ENCODE measurements at regions not wholly inside any gene's neighbourhood (a gene's known extent, or its start where the extent isn't known, plus 50 kb on each side); places are given as distances from the start of the nearest gene placed in this dataset.

DNA sequence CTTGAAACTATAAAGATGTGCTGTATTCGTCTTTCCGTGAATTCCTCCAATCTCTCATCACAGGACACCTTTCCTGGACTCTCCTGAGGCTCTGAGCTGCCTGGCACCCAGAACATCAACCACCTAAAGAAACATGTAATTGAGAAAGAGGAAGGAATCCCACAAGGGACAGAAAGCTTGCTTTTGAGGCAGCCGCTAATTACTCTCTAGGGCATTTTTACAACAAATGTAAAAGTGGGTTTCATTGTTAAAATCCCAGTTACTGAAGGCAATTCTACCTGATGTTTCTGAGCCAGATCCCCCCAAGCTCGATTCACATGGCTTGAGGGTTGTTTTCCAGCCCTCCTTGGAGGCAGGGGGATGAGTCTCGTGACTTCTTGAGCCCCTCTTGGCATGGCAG is 238.5 kb upstream of the LHX5 start:
- Histone ChIP-seq H3K4me2 (ENCODE audit: low read depth, low read length, poor library complexity, severe bottlenecking) (no peak overlapping the region), H3K9ac (ENCODE audit: low read length) (no peak overlapping the region), H3K36me3 (ENCODE audit: low read length) (no peaks in the 10 kb centered on the region), H3F3A (ENCODE audit: insufficient read depth) (no peaks in the 10 kb centered on the region), H3K9me3 (ENCODE audit: insufficient read depth, low read length) (no peaks in the 10 kb centered on the region), H3K27ac (ENCODE audit: low read depth, low read length) (no peak overlapping the region), H3K4me3 (ENCODE audit: insufficient read depth, low read length, poor library complexity, severe bottlenecking) (no peak overlapping the region), H3K79me2 (ENCODE audit: insufficient read depth, low read length) (no peaks in the 10 kb centered on the region), H4K20me1 (ENCODE audit: low read depth, low read length) (no peaks in the 10 kb centered on the region), H3K27me3 (ENCODE audit: low read length) (no peaks in the 10 kb centered on the region), H3K9me2 (replicated peaks; ENCODE audit: insufficient read depth, low read length) (no peaks in the 10 kb centered on the region), H2AFZ (ENCODE audit: low read depth, low read length, severe bottlenecking) (no peak overlapping the region)
- TF ChIP-seq CTCF (IDR thresholded peaks at IDR 0.05; ENCODE audit: insufficient read depth, low read length, poor library complexity, severe bottlenecking) = no peak
- no peak for TF ChIP-seq EZH2phosphoT487 (conservative IDR thresholded peaks at IDR 0.05; ENCODE audit: low read length)

- H3K36me3 ChIP-seq (ENCODE audit: low read length) = no peaks in the 10 kb centered on the region
- H3K27me3 ChIP-seq (ENCODE audit: low read length) = no peaks in the 10 kb centered on the region
Measured at GRCh38 chr12:113709456-113709855, 237.8 kb upstream of the LHX5 start.

DNA sequence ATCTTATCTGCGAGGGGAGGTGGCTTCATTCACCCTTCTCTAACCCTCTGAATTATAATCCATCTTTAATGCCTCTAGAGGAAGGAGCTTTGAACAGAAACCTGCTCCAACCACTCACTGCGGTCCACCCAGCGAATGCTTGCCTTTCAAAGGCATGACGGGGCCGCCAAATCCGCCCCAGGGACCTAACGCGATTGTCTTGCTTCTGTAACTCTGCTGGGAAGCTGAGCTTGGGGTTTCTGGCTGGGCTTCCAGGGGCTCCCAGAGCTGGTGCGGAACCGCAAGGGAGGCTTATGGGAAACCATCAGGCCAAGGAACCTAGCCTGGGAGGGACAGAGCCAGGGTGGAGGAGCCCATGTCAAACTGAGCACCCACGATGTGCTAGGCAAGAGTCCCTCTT is 231.2 kb upstream of the LHX5 start:
- Histone ChIP-seq H3K36me3 (ENCODE audit: low read length) (no peaks in the 10 kb centered on the region), H3F3A (ENCODE audit: insufficient read depth) (no peaks in the 10 kb centered on the region), H3K4me2 (ENCODE audit: low read depth, low read length, poor library complexity, severe bottlenecking) (no peak overlapping the region), H3K9ac (ENCODE audit: low read length) (no peak overlapping the region), H3K4me3 (ENCODE audit: insufficient read depth, low read length, poor library complexity, severe bottlenecking) (no peak overlapping the region), H4K20me1 (ENCODE audit: low read depth, low read length) (no peaks in the 10 kb centered on the region), H3K27me3 (ENCODE audit: low read length) (0 out of 2 replicates have a peak, but pooled peaks cover 3% of the 10 kb centered on the region), H3K27ac (ENCODE audit: low read depth, low read length) (no peak overlapping the region), H3K9me3 (ENCODE audit: insufficient read depth, low read length) (no peaks in the 10 kb centered on the region), H3K79me2 (ENCODE audit: insufficient read depth, low read length) (no peaks in the 10 kb centered on the region), H3K9me2 (replicated peaks; ENCODE audit: insufficient read depth, low read length) (no peaks in the 10 kb centered on the region), H2AFZ (ENCODE audit: low read depth, low read length, severe bottlenecking) (no peak overlapping the region)
- TF ChIP-seq EZH2phosphoT487 (conservative IDR thresholded peaks at IDR 0.05; ENCODE audit: low read length) = no peak
- no peak for TF ChIP-seq CTCF (IDR thresholded peaks at IDR 0.05; ENCODE audit: insufficient read depth, low read length, poor library complexity, severe bottlenecking)

More at GRCh38 chr12:113709456-113709855, 237.8 kb upstream of the LHX5 start:
- Histone ChIP-seq H3K27ac (ENCODE audit: low read depth, low read length) (no peak overlapping the region), H3K79me2 (ENCODE audit: insufficient read depth, low read length) (no peaks in the 10 kb centered on the region), H4K20me1 (ENCODE audit: low read depth, low read length) (no peaks in the 10 kb centered on the region), H2AFZ (ENCODE audit: low read depth, low read length, severe bottlenecking) (no peak overlapping the region), H3K9me3 (ENCODE audit: insufficient read depth, low read length) (no peaks in the 10 kb centered on the region), H3F3A (ENCODE audit: insufficient read depth) (no peaks in the 10 kb centered on the region), H3K9me2 (replicated peaks; ENCODE audit: insufficient read depth, low read length) (no peaks in the 10 kb centered on the region), H3K4me3 (ENCODE audit: insufficient read depth, low read length, poor library complexity, severe bottlenecking) (no peak overlapping the region), H3K9ac (ENCODE audit: low read length) (no peak overlapping the region), H3K4me2 (ENCODE audit: low read depth, low read length, poor library complexity, severe bottlenecking) (no peak overlapping the region)
- TF ChIP-seq EZH2phosphoT487 (conservative IDR thresholded peaks at IDR 0.05; ENCODE audit: low read length) = no peak
- no peak for TF ChIP-seq CTCF (IDR thresholded peaks at IDR 0.05; ENCODE audit: insufficient read depth, low read length, poor library complexity, severe bottlenecking)

Measured in SU-DHL-6 (cell line).